Type B pancreatic cell (in vitro differentiated cells): ENCODE measurements at regions not wholly inside any gene's neighbourhood (a gene's known extent, or its start where the extent isn't known, plus 50 kb on each side); places are given as distances from the start of the nearest gene placed in this dataset.
A peak's percentile ranks its signal among the peaks of the same experiment; 100 is the strongest.

ENCODE experiments used
- DNase-seq: peaks from one replicate; pipeline ENCODE4 v3.0.0; 2021; ENCODE audit warnings: mixed read lengths; ENCODE audit not compliant: unreplicated experiment; ENCODE audit errors: extremely low spot score
- H3K27ac Mint-ChIP-seq: 2 replicates; pipeline ENCODE4 v1.8.0; 2021; ENCODE audit warnings: mild to moderate bottlenecking, mixed read lengths
- H3K27me3 Mint-ChIP-seq: 2 replicates; pipeline ENCODE4 v1.8.0; 2021; ENCODE audit warnings: mixed read lengths
- H3K36me3 Mint-ChIP-seq: 2 replicates; pipeline ENCODE4 v1.8.0; 2021; ENCODE audit warnings: mixed read lengths
- H3K4me1 Mint-ChIP-seq: one replicate; pipeline ENCODE4 v1.8.0; 2021; ENCODE audit warnings: mixed read lengths; ENCODE audit not compliant: unreplicated experiment
- H3K4me3 Mint-ChIP-seq: 2 replicates; pipeline ENCODE4 v1.8.0; 2021; ENCODE audit warnings: mild to moderate bottlenecking, mixed read lengths
- H3K9me3 Mint-ChIP-seq: 2 replicates; pipeline ENCODE4 v1.8.0; 2021; ENCODE audit warnings: mixed read lengths
- CTCF ChIP-seq: fragments of 200-600 bp; sonication (generic); conservative IDR thresholded peaks from 2 replicates; pipeline ENCODE4 v1.5.0; 2021; ENCODE audit warnings: antibody characterized with exemption, mild to moderate bottlenecking

GRCh38 chr15:25175789-25176615, 221.2 kb downstream of the SNRPN start:
- H3K4me3 Mint-ChIP-seq: no peak overlapping the region
- H3K27me3 Mint-ChIP-seq: no peaks in the 10 kb centered on the region
- no peak overlapping the region for H3K27ac Mint-ChIP-seq
- TF ChIP-seq CTCF: no peak
- peak; percentile 58 for DNase-seq
- peaks cover 7% of the 10 kb centered on the region for H3K9me3 Mint-ChIP-seq
- no peaks in the 10 kb centered on the region for H3K36me3 Mint-ChIP-seq
- no peaks in the 10 kb centered on the region for H3K4me1 Mint-ChIP-seq

- Mint-ChIP-seq H3K4me1 (no peaks in the 10 kb centered on the region), H3K27ac (no peak overlapping the region), H3K27me3 (no peaks in the 10 kb centered on the region), H3K9me3 (peaks cover 7% of the 10 kb centered on the region), H3K36me3 (no peaks in the 10 kb centered on the region), H3K4me3 (no peak overlapping the region)
- DNase-seq: no peak
- TF ChIP-seq CTCF: no peak
These were observed 221.8 kb downstream of the SNRPN start for GRCh38 chr15:25176616-25176923.

GRCh38 chr15:25176991-25177954, 222.5 kb downstream of the SNRPN start:
- no peak for TF ChIP-seq CTCF
- Mint-ChIP-seq H3K27ac (no peak overlapping the region), H3K36me3 (no peaks in the 10 kb centered on the region), H3K4me3 (no peak overlapping the region), H3K4me1 (no peaks in the 10 kb centered on the region), H3K9me3 (peaks cover 7% of the 10 kb centered on the region), H3K27me3 (no peaks in the 10 kb centered on the region)
- DNase-seq: peak; percentile 58

GRCh38 chr15:25177955-25178801, 223.4 kb downstream of the SNRPN start:
- no peak for TF ChIP-seq CTCF
- Mint-ChIP-seq H3K4me1 (no peaks in the 10 kb centered on the region), H3K36me3 (no peaks in the 10 kb centered on the region), H3K27me3 (no peaks in the 10 kb centered on the region), H3K9me3 (peaks cover 7% of the 10 kb centered on the region), H3K4me3 (no peak overlapping the region), H3K27ac (no peak overlapping the region)
- DNase-seq: peak; percentile 55

- Mint-ChIP-seq H3K4me3 (no peak overlapping the region), H3K36me3 (no peaks in the 10 kb centered on the region), H3K27me3 (no peaks in the 10 kb centered on the region), H3K27ac (no peak overlapping the region), H3K9me3 (peaks cover 7% of the 10 kb centered on the region), H3K4me1 (no peaks in the 10 kb centered on the region)
- no peak for DNase-seq
- TF ChIP-seq CTCF: no peak
These were observed 224.3 kb downstream of the SNRPN start for GRCh38 chr15:25178835-25179672.
